ENCODE measurements at regions not wholly inside any gene's neighbourhood (a gene's known extent, or its start where the extent isn't known, plus 50 kb on each side); places are given as distances from the start of the nearest gene placed in this dataset.

DNA sequence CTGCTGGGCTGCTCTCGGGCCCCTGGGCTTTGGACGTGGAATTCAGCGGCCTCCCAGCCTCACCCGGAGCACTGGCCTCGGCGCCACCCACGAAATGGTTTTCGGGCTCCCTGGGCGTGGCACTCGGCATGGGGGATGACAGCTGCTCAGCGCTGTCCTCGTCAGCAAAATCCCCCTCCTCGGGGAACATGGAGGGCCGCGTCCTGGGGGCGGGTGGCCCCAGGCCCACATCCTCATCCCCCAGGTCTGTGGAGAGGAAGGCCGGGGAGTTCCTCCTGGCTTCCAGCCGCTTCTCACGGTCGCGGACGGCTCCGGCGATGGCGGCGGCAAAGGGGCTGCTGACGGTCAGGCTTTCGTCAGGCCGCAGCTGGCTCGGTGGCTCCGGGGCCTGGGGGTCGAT, 88.4 kb downstream of the CTTN start:
- no peak for DNase-seq

DNA sequence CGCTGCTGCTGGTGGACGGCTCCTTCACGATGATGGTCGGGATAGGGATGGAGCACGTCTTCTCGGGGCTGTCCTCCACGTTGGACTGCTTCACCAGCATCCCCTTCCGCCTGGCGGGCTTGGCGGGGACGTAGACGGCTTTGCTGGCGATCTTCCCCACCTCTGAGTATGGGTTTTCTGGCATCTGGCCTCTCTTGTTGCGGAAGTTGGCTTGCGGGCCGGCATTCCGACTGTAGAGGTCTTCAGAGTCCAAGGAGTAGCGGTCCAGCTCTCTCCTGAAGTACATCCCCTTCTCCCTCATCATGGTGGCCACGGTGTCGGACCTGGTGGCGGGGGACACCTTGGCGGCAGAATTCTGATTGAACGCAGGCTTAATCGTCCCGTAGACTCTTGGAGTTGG, 88.8 kb downstream of the CTTN start:
- DNase-seq: no peak

DNA sequence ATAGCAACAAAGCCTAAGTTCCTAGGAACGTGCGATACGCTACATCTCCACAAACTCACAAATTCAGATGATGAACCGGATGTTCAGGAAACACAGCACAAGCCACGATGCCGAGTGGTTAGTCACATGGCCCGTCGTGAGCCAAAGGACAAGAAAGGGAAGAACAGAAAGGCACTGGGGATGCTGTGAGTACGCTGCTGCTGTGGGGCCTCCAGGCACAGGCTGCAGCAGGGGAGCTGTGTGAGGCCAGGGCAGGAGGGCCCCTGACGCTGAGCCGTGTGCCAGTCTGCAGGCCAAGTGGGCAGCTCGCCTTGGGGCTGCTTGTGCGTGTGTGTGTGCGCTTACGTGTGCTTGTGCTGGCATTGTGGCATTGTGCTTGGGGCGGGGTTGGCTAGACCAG, 89.4 kb downstream of the CTTN start:
- DNase-seq: no peak

DNA sequence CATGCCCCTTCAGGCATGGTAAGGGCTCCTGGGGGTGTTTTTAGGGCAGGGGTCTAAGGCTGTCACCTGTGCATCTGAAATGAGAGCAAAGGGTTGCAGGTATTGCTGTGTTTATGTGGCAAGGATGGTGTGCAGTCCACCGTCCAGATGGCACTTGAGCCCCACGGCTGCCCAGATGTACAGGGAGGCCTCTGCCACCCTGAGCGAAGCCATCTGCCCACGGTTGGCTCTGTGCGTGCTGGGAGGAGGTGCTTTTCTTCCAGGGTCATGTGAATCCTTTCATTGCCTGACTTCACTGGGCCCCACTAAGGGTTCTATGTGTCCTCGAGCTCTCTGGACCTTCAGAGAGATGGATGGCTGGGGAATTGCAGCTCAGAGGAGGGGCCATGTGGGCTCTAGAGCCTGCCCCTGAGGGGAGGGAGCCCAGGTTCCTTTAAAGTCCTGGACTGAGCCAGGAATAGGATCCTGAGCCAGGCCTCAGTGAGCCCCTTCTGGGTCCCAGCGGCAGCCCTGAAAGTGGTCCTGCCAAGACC, 89.9 kb downstream of the CTTN start:
- no peak for DNase-seq

DNA sequence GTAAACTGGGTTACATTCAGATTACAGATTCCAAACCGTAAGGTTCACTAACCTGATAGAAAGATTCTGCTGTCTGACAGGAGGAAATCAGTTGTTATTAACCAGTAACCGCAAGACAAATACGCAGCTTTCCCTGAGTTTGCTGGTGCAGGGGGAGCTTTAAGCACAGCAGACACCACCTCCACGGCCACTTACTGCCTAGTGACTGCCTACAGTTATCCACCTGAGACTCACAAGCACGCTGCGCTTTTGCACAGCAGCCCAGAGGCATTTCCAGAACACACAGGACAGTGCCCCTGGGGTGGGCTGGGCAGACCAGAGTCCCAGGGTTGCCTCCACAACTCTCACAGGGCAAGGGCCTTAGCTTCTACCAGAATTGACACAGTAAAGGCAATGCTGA, 90.9 kb downstream of the CTTN start:
- no peak for DNase-seq

DNA sequence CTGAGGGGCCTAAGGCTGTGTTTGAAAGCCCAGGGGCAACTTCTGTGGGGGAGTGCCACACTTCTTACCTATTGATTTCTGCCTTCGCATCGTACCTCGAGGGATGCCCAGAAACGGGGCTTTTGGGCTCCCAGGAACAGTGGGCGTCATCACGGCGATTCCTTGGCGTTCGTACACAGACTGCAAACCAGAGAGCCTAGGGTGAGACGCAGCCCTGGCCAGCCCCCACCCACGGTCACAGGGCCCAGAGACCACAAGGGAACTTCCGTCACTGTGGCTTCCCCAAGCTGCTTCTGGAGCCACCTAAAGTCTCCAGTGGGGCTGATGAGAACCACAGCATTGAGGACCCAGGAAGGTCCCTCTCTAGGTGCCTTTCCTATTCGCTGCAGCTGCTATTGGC, 91.9 kb downstream of the CTTN start:
- DNase-seq: no peak

DNA sequence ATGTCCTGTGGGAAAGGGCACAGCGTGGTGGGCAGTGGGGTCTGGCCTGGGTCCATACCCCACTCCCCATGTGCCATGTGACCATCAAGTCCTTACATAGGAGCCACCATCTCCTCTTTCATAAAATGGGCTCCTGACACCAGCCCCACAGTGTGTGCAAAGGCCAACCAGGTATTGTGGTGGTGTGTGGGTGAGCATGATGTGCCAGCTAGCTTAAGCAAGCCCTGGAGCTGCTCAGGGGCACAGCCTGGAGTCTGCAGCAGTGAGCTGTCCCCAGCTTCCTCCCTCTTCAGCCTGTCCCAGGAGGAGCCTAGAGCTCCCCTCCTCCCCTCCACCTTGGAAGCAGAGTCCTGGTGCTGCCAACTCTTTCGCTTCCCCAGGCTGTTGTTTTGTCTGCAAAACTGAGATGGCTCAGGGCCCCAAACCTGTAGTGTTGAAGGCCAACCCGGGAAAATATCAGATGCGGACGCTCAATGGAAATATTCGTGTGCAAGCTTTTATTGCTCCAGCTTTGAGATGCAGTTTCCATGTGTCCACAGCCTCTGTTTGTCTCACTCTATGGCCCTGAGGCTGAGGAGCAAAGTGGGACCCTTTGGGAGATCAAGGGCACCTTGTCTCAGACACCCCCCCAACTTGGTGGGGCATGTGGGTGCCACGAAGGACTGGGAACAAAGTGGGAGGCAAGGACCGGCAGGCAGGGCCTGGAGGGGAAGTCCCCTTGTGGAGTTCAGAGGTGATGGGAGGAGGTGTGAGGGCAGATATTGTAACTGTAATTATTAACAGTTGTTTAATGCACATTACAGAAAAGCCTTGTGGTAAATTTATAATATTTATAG, 92.6 kb downstream of the CTTN start:
- DNase-seq: no peak

DNA sequence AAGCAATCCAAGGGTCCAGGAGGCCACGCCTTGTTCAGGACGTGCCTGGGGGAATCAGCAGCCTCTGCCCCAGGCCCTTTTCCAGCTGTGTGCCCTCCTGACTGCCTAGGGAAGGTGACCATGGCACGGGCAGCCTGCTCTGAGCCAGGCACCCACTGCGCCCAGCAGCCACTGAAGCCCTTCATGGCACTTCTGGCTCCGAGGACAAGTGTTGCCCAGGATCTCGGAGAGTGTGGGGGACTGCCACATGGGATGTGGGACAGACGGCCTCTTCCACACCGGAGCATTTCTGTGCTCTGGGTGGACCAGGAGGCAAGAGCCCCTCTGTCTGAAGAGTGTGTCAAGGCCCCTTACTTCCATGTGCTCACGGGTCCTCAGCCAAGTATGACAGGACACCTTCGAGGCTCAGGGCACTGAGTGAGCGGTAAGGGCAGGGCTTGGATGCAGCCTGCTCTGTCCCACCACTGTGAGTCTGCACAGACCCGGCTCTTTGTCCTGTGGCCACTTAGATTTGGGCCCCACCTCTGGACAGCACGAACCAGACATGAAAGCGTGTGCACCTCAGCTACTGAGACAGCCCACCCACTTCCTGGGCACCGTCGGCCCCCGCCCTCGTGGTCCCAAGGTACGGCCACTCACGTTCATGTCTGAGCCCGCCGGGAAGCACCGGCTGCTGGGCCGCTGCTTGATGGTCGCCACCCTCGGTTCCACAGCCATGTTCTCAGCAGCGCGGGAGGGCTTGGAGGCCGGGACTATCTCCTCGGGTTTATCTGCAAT, 93.6 kb downstream of the CTTN start:
- DNase-seq: no peak

DNA sequence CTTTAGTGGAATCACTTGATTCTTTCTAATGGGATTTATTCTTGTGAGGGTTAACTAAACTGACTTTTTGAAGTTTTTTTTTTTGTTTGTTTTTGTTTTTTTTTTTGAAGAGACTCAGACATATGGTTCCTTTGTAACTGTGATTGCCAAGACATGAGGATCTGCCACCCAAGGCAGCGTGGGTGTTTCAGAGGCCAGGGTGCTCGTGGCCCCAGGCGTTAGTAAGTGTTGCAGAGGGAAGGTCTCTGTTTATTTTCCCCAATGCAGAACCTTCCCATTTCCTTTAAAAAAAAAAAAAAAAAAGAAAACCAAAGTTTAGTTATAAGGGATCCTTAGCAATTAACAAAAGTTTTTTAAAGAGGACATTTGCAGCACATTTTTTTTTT, 94.8 kb downstream of the CTTN start:
- no peak for DNase-seq

DNA sequence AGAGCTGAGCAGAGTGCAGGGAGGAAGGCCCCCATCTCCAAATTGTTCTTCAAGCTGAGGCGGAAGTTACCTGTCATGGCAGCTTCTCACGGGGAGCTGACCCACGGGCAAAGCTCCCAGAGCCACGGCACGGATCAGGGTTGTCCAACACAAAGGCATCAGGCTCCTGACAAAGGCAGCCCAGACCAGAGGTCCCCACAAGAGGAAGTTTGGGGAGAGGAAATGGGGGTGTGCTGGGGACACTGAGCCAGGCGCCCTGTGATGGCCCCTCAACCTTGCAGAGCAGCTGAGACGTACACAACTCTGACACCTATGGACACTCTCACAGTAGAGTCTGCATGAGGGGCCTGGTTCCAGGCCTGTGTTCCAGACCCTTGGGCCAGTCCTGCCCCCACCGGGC, 95.6 kb downstream of the CTTN start:
- DNase-seq: no peak

DNA sequence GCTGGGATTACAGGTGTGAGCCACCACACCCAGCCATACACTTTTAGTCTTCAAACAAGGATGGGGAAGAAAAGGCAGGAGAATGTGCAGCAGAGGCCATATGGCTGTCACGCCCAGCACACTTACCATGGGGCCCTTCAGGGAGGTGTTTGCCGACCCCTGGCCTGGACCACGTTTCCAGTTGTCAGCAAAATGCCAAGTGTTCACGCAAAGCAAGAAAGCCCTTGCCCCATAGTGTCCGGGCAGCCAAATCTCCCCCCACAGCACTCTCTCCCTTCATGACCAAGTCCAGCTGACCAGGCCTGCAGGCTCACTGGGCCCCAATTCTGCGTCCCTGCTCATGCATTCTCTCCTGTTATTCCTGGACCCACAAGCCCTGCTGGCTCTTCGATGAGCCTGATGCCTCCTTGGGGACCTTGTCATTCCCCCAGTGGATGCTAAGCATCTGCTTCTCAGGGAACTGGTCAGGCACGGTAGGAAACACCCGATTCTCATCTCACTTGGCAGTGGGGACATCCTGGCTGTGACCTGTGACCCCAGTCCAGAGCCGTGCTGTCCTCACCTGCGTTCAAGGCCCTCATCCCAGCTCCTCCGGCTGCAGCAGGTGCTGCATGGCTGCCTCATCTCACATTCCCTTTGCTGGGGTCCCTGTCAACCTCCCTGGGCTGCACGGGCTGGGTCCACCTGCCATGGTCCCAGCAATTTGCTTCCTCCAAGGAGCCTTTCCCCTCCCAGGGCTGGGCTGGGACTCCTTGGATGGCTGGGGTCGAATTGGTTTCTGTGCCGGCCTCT, 96.4 kb downstream of the CTTN start:
- no peak for DNase-seq

DNA sequence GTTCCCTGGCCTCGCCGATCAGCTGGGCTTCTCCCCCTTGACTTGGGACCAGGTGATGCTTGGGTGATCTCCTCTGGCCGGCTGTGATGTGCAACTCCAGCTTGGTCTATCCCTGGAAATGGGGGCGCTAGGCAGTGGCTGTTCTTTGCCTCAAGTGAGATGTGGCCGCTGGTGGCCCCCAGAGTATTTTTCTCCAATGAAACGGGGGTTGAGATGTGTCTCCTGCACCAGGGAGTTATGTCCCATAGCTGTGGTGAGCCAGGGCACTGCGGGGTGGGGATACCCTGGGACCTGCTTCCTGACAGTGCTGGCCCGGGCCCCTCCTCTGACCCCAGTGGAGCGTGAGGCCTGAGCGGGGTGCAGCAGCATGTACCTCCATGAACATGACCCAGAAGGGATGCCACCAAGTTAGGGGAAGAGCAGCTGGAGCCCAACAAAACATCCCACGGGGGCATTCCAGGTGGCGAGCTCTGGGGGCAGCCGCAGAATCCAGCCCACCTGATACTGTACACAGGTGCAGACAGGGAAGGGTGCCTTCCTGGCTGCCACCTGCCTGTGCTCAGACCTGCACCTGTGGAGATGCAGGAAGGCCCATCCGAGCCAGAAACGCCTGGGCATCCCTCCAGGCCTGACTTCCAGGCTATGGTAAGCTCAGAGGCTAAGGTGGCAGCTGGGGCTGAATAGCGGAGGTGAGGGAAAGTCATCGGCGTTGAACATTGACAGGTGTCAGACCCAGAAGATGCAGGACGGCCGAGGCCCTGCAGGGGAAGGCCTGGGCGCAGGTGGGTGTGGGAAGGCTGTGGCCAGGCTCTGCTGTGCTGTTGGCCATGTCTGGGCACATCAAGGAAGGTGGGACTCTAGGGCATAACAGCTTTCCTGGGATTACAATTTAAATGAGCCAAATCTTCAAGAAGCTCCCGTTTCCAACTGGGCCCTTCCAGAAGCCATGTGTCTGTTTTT, 97.3 kb downstream of the CTTN start:
- DNase-seq: no peak

DNA sequence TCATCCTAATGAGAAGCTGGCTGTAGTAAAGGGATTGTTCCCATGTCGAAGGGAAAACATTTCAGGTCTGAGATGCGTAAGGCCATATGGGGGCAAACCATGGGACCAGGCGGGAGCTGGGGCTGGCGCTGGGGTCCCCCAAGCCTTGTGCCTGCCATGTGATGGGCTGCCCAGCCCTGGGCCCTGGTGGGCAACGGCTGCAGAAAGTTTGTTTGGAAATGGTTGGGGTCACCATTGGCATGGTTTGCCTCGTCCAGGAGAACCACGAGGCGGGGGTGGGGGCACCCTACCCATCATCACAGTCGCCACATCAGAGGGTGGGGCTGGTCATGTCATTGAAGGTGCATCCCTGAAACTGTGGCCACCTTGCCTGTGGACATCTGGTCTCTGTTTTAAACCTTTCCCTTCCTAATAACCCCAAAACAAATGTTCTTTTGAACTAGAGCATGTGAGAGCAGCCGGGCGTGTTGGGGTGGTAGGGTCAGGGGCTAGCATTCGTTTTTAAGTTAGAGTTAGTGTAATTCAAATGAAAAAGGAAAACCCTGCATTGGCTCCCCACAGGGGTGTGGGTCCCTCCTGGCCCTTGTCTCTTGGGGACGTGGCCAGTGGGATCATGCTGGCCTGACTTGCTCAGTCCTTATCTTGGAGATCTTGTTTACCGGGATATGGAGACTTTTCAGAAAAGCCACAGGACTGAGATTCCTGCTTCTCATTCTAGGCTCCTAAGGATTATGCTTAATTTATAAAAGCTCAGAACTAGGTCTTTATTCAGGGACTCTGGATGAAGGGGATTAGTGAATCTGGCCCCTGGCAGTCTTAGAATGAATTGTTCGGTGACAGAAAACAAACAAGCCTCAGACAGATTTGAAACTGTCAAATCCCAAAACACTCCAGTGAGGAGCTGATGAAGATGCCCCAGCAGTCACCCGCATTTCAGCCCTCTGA, 98.5 kb downstream of the CTTN start:
- no peak for DNase-seq

DNA sequence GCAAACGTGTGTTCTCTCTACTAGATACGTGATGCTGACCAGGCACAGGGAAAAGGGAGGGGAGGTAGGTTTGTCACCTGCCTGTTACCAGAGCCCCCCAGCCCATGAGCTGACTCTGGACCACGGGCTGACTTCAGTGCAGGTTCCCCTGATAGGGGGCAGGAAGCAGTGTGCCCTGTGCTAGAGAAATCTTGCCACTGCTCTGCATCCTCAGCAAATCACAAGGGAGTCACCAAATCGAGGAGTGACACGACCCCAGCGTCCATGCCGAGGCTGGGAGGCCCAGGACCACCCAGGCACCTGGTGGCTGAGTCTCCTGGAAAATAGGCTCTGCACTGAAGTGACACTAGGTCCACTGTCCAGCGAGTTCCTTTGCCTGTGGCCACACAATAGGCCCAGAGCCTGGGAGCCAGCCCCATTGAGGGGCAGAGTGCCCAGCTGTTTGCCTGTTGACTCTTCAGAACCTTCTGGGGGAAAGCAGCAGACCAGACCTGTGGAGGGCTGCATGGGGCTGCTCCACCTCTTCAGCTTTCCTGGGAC, 99.3 kb downstream of the CTTN start:
- no peak for DNase-seq

DNA sequence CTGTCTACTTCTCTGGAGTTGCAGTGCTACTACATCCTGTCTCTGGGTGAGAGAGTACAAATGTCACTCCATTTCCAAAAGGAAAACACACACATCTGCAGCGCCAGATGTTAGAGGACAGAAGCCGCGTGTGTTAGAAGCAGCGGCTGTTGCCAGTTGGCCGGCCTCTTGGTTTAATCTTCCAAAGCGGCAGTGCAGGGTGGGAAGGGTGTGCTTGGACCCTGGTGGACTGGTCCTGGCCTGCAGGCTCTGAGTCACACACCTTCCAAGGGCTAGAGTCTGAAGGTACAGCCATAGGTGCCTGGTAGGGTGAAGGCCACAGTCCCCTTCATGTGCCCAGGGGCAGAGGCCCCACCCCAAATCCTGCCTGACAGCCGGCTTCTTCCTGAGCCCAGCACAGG, 99.8 kb downstream of the CTTN start:
- DNase-seq: no peak

DNA sequence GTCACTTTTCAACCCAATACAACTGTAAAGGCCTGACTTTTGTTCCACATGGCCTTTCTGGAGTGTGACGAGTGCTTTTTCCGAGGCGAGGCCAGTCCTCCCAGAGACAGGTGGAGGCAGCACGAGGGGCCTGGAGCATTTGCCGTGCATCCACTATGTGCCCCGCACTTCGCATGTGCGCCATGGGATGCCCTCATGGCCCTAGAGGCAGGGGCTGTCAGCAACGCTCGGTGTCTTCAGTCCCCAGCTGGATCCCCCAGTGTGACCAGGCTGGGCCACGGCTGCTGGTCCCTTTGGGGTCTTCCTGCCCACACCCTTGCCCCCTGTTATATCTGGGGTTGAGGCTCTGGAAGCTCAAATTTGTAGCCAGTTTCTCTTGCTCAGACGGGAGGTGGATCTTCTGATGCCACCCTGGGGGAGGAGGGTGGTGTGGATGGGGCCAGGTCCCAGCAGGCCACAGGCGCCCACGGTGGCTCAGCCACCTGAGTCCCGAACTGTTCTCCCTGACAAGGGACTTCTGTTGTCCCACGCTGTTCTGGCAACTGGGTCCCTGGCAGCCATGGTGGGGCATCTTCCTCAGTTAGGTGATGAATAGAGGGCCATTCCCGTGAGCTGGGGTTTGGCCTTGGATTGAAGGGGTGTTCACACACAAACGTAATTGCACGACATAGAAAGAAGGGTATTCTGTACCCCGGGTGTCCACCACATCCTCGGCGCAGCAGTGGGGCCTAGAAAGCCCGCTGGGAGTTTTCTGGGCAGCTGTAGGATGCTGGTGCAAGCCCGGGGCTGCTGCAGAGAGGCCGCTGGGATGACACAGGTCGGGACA, 100.9 kb downstream of the CTTN start:
- DNase-seq: no peak

DNA sequence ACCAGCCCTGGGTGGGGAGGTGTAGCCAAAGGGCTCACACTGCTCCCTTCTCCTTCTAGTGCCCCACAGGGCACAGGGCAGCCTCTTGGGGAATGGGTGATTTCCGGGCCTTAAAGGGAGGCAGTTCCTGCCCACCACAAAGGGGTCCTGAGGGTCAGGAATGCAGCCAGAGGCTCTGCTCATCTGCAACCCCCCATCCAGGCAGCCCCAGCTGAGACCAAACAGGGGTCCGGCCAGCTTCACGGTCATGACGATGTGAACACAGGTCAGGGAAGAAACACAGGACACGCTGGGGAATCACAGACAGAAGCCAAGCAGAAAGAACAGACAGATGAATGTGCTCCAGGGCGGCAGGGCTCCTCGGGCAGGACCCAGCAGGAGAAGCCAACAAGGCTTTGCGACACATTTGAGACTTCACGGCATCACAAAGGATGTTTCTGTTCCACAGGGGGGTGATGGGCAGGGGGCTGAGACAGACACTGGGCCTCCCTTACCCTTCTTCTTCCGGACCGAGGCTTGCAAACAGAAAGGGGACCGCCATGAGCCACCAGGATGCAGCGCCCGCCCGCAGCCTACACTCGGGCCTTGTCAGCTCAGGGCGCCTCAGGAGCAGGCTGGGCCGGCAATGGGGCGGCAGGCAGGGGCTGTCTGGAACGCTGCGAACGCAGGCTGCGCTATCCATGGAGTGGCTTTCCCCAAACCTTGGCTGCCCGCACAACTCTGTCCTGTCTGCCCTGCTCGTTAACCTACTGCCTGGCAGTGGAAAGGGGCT, 101.9 kb downstream of the CTTN start:
- no peak for DNase-seq

DNA sequence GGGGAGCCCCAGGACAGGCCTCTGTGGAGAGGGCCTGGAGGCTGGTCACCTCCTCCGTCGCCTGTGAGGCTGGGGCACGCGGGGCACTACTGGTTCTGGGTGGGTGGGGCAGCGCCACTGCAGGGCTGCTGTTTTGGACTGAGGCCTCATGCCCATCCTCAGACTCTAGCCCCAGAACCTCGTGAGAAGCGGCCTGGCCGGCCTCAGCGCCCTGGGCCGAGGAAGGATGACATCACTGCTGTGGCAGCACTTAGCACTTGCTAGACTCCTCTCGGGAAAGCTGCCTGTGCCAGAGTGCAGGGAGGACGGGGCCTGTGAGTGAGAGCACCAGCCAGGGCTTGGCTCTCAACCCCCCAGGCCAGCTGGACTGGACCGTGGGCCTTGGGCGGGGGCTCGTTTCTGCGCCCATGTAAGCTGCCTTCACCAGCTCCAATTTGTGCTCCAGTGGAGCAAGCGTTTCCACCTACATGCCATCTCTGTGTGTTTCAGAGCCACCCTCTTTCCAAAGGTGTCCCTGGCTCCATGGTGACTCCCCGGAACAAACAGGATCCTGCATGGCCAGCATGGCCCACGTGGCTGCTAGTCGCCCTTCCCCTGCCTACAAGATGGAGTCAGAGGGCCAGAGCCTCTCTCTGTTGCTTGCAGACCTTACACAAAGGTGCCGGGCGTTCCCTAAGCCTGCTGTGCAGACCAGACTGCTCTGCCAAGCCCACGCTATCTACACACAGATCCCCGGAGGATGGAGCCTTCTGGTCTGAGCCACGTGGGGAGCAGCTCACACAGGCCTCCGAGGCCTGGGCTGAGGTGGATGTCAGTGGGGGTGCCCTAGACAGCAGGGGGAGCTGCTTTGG, 102.9 kb downstream of the CTTN start:
- no peak for DNase-seq
